ENCODE measurements at regions not wholly inside any gene's neighbourhood (a gene's known extent, or its start where the extent isn't known, plus 50 kb on each side); places are given as distances from the start of the nearest gene placed in this dataset.

DNA sequence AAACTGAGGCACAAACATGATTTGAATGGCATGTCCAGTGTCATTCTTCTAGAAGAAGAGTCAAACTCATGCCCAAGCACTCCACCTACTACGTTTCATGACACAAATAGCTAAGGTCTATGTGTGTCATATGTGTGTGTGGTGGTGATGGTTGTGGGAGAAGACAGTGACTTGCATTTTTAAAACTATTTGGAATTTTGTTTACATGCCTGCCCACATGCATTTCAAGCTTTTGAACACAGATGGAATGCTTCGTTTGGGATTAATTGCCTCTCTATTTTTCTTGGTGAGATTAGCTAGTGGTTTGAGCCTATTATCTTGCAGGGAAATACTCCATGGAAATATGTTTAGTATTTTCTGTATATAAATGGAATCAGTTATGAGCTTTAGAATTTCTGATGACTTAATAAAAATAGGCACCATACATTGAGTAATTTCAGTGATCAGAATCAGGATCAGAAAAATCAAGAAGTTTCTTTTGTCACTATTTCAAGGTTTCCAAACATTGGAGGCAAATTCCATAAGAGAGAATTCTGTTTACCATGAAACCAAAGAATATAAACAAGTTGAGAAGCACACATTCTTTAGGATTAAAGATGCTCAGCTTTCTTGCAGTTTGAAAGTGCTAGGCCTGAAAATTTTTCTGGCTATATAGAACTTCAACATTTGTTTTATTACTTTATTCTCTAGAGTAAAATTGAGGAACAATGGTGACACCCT is 260.3 kb upstream of the SEMA6A start:
- Histone ChIP-seq H4K20me1 (ENCODE audit: insufficient read depth, low read length) (no peaks in the 10 kb centered on the region), H3K4me2 (ENCODE audit: low read depth, low read length) (no peak overlapping the region), H2AFZ (ENCODE audit: low read length) (no peak overlapping the region), H3F3A (ENCODE audit: insufficient read depth, low read length) (no peaks in the 10 kb centered on the region), H3K79me2 (ENCODE audit: low read length) (no peaks in the 10 kb centered on the region), H3K9me2 (replicated peaks; ENCODE audit: insufficient read depth, low read length) (no peaks in the 10 kb centered on the region), H3K9me3 (replicated peaks; ENCODE audit: insufficient read depth, low read length) (no peaks in the 10 kb centered on the region), H3K4me3 (ENCODE audit: low read length) (no peak overlapping the region), H3K4me1 (ENCODE audit: low read length) (no peaks in the 10 kb centered on the region), H3K9ac (ENCODE audit: low read length) (no peak overlapping the region), H3K27ac (ENCODE audit: low read length) (no peak overlapping the region), H3K27me3 (replicated peaks; ENCODE audit: insufficient read depth, low read length) (no peaks in the 10 kb centered on the region), H3K36me3 (replicated peaks; ENCODE audit: insufficient read depth, low read length) (no peaks in the 10 kb centered on the region)
- no peak for TF ChIP-seq EZH2phosphoT487 (IDR thresholded peaks at IDR 0.05; ENCODE audit: low read length)
- no peak for TF ChIP-seq EZH2 (optimal IDR thresholded peaks at IDR 0.05; ENCODE audit: low read depth, low read length)
- TF ChIP-seq, protein P1, sequence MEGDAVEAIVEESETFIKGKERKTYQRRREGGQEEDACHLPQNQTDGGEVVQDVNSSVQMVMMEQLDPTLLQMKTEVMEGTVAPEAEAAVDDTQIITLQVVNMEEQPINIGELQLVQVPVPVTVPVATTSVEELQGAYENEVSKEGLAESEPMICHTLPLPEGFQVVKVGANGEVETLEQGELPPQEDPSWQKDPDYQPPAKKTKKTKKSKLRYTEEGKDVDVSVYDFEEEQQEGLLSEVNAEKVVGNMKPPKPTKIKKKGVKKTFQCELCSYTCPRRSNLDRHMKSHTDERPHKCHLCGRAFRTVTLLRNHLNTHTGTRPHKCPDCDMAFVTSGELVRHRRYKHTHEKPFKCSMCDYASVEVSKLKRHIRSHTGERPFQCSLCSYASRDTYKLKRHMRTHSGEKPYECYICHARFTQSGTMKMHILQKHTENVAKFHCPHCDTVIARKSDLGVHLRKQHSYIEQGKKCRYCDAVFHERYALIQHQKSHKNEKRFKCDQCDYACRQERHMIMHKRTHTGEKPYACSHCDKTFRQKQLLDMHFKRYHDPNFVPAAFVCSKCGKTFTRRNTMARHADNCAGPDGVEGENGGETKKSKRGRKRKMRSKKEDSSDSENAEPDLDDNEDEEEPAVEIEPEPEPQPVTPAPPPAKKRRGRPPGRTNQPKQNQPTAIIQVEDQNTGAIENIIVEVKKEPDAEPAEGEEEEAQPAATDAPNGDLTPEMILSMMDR (IDR thresholded peaks at IDR 0.05; ENCODE audit: low read length), result no peak
- DNase-seq, result no peak

DNA sequence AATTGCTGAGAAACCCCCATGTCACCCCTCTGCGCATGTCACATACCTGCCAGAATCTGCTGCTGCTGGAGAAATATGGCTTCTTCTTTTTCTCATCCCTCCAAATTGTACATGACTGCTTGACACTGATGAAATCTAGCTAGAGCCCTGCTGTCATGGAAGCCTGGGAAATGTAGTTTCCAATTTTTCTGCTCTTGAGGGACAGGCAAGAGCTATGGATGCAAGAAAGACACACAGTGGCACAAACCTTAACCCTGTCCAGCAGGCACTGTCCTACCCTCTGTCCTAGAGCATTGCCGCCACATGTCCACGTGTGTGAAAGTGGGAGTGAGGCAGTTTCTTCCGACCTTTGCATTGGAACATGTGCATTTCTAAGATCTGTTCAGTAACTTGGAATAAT is 255.5 kb upstream of the SEMA6A start:
- H3K79me2 ChIP-seq (ENCODE audit: low read length), result no peaks in the 10 kb centered on the region
- no peak overlapping the region for H3K4me3 ChIP-seq (ENCODE audit: low read length)
- H3F3A ChIP-seq (ENCODE audit: insufficient read depth, low read length), result no peaks in the 10 kb centered on the region
- no peaks in the 10 kb centered on the region for H3K9me2 ChIP-seq (replicated peaks; ENCODE audit: insufficient read depth, low read length)
- H3K4me2 ChIP-seq (ENCODE audit: low read depth, low read length), result no peak overlapping the region
- no peak overlapping the region for H3K9ac ChIP-seq (ENCODE audit: low read length)
- H4K20me1 ChIP-seq (ENCODE audit: insufficient read depth, low read length), result no peaks in the 10 kb centered on the region
- H3K27me3 ChIP-seq (replicated peaks; ENCODE audit: insufficient read depth, low read length), result no peaks in the 10 kb centered on the region
- TF ChIP-seq EZH2 (optimal IDR thresholded peaks at IDR 0.05; ENCODE audit: low read depth, low read length) (no peak), EZH2phosphoT487 (IDR thresholded peaks at IDR 0.05; ENCODE audit: low read length) (no peak)
- TF ChIP-seq, protein P1 (IDR thresholded peaks at IDR 0.05; ENCODE audit: low read length), result no peak
- H3K36me3 ChIP-seq (replicated peaks; ENCODE audit: insufficient read depth, low read length), result no peaks in the 10 kb centered on the region
- DNase-seq, result no peak
- H3K9me3 ChIP-seq (replicated peaks; ENCODE audit: insufficient read depth, low read length), result no peaks in the 10 kb centered on the region
- H3K27ac ChIP-seq (ENCODE audit: low read length), result no peak overlapping the region
- H2AFZ ChIP-seq (ENCODE audit: low read length), result no peak overlapping the region
- no peaks in the 10 kb centered on the region for H3K4me1 ChIP-seq (ENCODE audit: low read length)

DNA sequence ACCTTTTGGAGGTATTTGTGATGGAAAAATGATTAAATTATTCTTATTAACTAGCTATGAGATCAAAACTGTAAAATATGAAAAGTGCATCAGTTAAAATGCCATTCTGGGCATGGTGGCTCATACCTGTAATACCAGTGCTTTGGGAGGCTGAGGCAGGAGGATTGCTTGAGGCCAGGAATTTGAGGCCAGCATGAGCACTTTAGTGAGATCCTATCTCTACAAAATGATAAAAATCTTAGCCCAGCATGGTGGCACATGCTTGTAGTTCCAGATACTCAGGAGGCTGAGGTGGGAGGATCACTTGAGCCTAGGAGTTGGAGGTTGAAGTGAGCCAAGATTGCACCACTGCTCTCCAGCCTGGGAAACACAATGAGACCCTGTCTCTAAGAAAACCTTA is 252.5 kb upstream of the SEMA6A start:
- H3K9me2 ChIP-seq (replicated peaks; ENCODE audit: insufficient read depth, low read length), result no peaks in the 10 kb centered on the region
- no peak overlapping the region for H2AFZ ChIP-seq (ENCODE audit: low read length)
- H3K79me2 ChIP-seq (ENCODE audit: low read length), result no peaks in the 10 kb centered on the region
- no peak for TF ChIP-seq EZH2 (optimal IDR thresholded peaks at IDR 0.05; ENCODE audit: low read depth, low read length)
- TF ChIP-seq, protein P1 (IDR thresholded peaks at IDR 0.05; ENCODE audit: low read length), result no peak
- no peak for TF ChIP-seq EZH2phosphoT487 (IDR thresholded peaks at IDR 0.05; ENCODE audit: low read length)
- no peaks in the 10 kb centered on the region for H3K9me3 ChIP-seq (replicated peaks; ENCODE audit: insufficient read depth, low read length)
- no peak overlapping the region for H3K4me3 ChIP-seq (ENCODE audit: low read length)
- DNase-seq, result no peak
- H3F3A ChIP-seq (ENCODE audit: insufficient read depth, low read length), result no peaks in the 10 kb centered on the region
- no peaks in the 10 kb centered on the region for H3K4me1 ChIP-seq (ENCODE audit: low read length)
- no peak overlapping the region for H3K9ac ChIP-seq (ENCODE audit: low read length)
- H3K4me2 ChIP-seq (ENCODE audit: low read depth, low read length), result no peak overlapping the region
- H3K27me3 ChIP-seq (replicated peaks; ENCODE audit: insufficient read depth, low read length), result no peaks in the 10 kb centered on the region
- H3K36me3 ChIP-seq (replicated peaks; ENCODE audit: insufficient read depth, low read length), result no peaks in the 10 kb centered on the region
- no peaks in the 10 kb centered on the region for H4K20me1 ChIP-seq (ENCODE audit: insufficient read depth, low read length)
- H3K27ac ChIP-seq (ENCODE audit: low read length), result no peak overlapping the region
